HFFc6 (cell line): ENCODE measurements at regions not wholly inside any gene's neighbourhood (a gene's known extent, or its start where the extent isn't known, plus 50 kb on each side); places are given as distances from the start of the nearest gene placed in this dataset.
A peak's percentile ranks its signal among the peaks of the same experiment; 100 is the strongest.
"Not testable (repeated sequence)": the region's sequence is repeated elsewhere in the genome, so short reads cannot be mapped to it uniquely, and the experiment has no call there.

ENCODE experiments used
- DNase-seq: peaks from one replicate; pipeline ENCODE4 v3.0.0-alpha.2; 2018
- H3K27ac Mint-ChIP-seq: 2 replicates; pipeline ENCODE4 v1.8.0; 2020; ENCODE audit warnings: mild to moderate bottlenecking, mixed read lengths
- H3K27me3 Mint-ChIP-seq: 2 replicates; pipeline ENCODE4 v1.8.0; 2021; ENCODE audit warnings: mild to moderate bottlenecking, moderate library complexity, mixed read lengths; ENCODE audit not compliant: insufficient read depth
- H3K36me3 Mint-ChIP-seq: 2 replicates; pipeline ENCODE4 v1.8.0; 2021; ENCODE audit warnings: low read depth, mixed read lengths
- H3K4me1 Mint-ChIP-seq: 2 replicates; pipeline ENCODE4 v1.8.0; 2020; ENCODE audit warnings: low read depth, mixed read lengths
- H3K4me3 Mint-ChIP-seq: 2 replicates; pipeline ENCODE4 v1.8.0; 2020; ENCODE audit warnings: mild to moderate bottlenecking, moderate library complexity, mixed read lengths
- H3K9me3 Mint-ChIP-seq: 2 replicates; pipeline ENCODE4 v1.8.0; 2020; ENCODE audit warnings: mild to moderate bottlenecking, mixed read lengths
- TF ChIP-seq, protein P1 (sequence below): fragments of 200-600 bp; sonication (generic); IDR thresholded peaks from 2 replicates; pipeline ENCODE4 v1.5.0; 2021; ENCODE audit warnings: antibody characterized with exemption, mild to moderate bottlenecking

DNA sequence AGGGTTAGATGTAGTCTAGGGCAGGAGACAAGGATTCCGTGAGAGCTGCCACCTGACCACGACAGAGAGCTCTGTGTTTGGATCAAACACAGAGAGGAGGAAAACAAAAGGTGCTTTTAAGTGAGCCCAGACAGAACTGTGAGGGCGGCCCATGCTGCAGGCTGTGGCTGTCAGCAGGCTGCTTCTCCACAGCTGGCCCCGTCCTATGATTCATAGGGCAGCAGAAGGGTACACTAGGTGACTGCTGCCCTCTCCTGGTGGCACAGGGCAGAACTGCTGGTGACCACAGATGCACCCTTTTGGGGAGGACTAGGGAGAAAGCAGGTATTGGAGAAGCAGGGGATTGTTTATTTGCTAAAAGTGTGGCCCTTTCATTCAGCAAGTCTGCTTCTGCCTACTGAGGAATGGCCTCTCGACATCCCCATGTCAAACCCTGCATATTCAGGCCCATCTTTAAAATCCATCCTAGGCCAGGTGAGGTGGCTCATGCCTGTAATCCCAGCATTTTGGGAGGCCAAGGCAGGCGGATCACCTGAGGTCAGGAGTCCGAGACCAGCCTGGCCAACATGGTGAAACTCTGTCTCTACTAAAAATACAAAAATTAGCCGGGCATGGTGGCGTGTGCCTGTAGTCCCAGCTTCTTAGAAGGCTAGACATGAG, 234.4 kb upstream of the FRG2C start:
- not testable (repeated sequence) for H3K27me3 Mint-ChIP-seq

DNA sequence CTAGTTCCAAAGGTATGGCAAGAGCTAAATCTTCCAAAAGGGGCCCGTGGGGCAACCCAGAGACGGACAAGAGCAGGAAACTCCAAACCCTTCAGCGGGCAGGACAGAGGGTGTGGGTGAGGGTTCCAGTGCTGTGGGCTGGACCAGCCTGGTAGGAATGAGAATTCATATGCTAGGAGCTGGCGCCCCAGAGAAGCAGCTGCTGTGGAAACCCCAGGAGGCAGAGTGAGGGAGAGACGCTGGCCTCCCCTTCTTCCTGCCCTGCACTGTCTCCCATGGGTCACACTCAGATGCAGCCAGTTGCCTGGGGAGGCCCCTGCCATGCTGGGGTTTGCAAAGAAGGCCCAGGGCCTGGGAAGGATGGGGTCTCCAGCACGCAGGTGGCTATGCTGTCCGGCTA, 233.7 kb upstream of the FRG2C start:
- H3K4me3 Mint-ChIP-seq, DNase-seq, H3K9me3 Mint-ChIP-seq, H3K27me3 Mint-ChIP-seq: not testable (repeated sequence)
- Mint-ChIP-seq H3K36me3 (peaks cover 22% of the 10 kb centered on the region; the same call in 1 of the 2 replicates), H3K27ac (peak overlapping the region; percentile 19; the same call in 1 of the 2 replicates), H3K4me1 (peaks cover 59% of the 10 kb centered on the region)

More for the DNA sequence above, 234.4 kb upstream of the FRG2C start:
- peak; percentile 72 for DNase-seq
- Mint-ChIP-seq H3K27ac (peak overlapping the region; percentile 59), H3K4me3 (peak overlapping the region; percentile 11; the same call in 1 of the 2 replicates), H3K4me1 (peaks cover 59% of the 10 kb centered on the region), H3K36me3 (peaks cover 22% of the 10 kb centered on the region; the same call in 1 of the 2 replicates)
- TF ChIP-seq, protein P1, sequence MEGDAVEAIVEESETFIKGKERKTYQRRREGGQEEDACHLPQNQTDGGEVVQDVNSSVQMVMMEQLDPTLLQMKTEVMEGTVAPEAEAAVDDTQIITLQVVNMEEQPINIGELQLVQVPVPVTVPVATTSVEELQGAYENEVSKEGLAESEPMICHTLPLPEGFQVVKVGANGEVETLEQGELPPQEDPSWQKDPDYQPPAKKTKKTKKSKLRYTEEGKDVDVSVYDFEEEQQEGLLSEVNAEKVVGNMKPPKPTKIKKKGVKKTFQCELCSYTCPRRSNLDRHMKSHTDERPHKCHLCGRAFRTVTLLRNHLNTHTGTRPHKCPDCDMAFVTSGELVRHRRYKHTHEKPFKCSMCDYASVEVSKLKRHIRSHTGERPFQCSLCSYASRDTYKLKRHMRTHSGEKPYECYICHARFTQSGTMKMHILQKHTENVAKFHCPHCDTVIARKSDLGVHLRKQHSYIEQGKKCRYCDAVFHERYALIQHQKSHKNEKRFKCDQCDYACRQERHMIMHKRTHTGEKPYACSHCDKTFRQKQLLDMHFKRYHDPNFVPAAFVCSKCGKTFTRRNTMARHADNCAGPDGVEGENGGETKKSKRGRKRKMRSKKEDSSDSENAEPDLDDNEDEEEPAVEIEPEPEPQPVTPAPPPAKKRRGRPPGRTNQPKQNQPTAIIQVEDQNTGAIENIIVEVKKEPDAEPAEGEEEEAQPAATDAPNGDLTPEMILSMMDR, result peak; percentile 88
- H3K9me3 Mint-ChIP-seq, result not testable (repeated sequence)

DNA sequence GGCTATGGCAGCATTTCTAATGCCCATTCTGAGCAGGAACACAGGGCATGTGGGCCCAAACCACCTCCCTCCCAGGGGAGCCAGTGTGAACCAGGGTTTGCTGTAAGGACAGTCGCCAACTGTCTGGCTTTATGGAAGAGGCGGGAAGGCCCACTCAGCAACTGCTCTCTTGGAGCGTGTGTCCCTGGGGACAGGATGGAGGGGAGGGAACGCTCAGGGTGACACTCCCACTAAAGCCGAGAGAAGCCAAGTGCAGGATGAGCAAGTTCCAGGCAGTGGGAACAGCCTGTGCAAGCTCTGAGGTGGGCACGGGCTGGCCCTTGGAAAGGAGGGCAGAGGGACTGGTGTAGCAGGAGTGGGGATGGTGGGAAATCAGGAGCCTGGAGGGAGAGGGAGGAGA, 233.0 kb upstream of the FRG2C start:
- not testable (repeated sequence) for H3K27me3 Mint-ChIP-seq, H3K9me3 Mint-ChIP-seq, DNase-seq, H3K4me3 Mint-ChIP-seq
- Mint-ChIP-seq H3K36me3 (peaks cover 22% of the 10 kb centered on the region; the same call in 1 of the 2 replicates), H3K4me1 (peaks cover 61% of the 10 kb centered on the region), H3K27ac (peak overlapping the region; percentile 46; the same call in 1 of the 2 replicates)

DNA sequence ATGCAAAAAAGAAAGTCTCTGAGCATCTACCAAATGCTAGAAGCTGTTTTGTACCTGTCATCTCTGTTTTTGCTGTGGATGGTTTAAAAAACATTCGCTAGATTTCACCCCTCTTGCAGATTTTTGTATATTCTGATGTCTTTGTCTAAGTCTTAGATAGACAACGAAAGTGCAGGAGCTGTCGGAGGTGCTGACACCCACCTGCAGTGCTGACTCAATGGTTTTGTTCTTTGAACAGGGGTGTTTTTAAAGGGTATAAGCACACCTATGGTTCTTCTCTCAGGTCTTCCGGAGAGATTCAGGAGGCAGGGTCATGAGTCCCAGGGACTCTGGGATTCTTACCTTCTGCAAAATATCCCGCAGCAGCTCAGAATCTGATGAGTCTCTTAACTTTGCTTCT, 231.7 kb upstream of the FRG2C start:
- not testable (repeated sequence) for H3K9me3 Mint-ChIP-seq, H3K27me3 Mint-ChIP-seq, DNase-seq
- Mint-ChIP-seq H3K4me1 (peaks cover 65% of the 10 kb centered on the region), H3K4me3 (peak overlapping the region; percentile 93), H3K36me3 (peaks cover 22% of the 10 kb centered on the region; the same call in 1 of the 2 replicates), H3K27ac (peak overlapping the region; percentile 99)

DNA sequence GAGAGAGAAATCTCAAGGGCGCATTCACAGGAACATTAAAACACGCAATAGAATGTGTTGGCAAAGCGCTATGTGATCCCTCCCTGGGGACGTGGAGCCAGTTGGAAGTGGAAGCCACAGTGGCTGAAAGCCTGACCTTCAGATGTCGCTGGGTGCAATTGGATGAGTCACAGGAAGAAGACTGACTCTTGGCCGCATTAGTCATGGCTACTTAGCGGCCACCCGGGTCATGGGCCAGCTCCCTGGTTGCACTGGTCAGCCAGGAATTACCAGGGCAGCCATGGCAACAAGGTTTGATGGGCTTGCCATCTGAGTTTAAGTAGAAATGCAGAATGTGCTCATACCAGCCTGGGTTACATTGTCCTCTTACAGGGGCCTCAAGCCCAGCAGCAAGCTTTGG, 231.2 kb upstream of the FRG2C start:
- peak overlapping the region; percentile 93 for H3K4me3 Mint-ChIP-seq
- H3K27me3 Mint-ChIP-seq, H3K9me3 Mint-ChIP-seq: not testable (repeated sequence)
- H3K36me3 Mint-ChIP-seq, result peaks cover 22% of the 10 kb centered on the region; the same call in 1 of the 2 replicates
- H3K27ac Mint-ChIP-seq, result peak overlapping the region; percentile 99
- H3K4me1 Mint-ChIP-seq, result peaks cover 61% of the 10 kb centered on the region
- DNase-seq, result peak; percentile 97

DNA sequence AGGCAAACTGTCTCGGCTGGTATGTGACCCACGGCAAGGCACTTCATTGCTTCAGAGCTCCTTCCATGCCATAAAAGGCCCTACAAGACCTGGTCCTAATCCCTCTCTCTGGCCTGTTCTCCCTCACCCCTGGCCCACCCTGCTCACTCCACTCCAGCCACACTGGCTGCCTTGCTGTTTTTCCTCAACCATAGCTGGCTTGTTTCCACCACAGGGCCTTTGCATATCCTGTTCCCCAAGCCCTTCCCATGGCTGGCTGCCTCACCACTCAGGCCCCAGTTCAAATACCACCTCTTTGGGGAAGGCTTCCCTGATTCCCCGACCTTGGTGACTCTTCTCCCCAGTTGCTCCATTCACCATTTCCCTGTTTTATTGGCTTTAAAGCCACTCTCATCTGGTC, 230.8 kb upstream of the FRG2C start:
- not testable (repeated sequence) for DNase-seq, H3K9me3 Mint-ChIP-seq, H3K27me3 Mint-ChIP-seq
- Mint-ChIP-seq H3K4me3 (peak overlapping the region; percentile 93), H3K36me3 (peaks cover 22% of the 10 kb centered on the region; the same call in 1 of the 2 replicates), H3K4me1 (peaks cover 56% of the 10 kb centered on the region), H3K27ac (peak overlapping the region; percentile 99)

DNA sequence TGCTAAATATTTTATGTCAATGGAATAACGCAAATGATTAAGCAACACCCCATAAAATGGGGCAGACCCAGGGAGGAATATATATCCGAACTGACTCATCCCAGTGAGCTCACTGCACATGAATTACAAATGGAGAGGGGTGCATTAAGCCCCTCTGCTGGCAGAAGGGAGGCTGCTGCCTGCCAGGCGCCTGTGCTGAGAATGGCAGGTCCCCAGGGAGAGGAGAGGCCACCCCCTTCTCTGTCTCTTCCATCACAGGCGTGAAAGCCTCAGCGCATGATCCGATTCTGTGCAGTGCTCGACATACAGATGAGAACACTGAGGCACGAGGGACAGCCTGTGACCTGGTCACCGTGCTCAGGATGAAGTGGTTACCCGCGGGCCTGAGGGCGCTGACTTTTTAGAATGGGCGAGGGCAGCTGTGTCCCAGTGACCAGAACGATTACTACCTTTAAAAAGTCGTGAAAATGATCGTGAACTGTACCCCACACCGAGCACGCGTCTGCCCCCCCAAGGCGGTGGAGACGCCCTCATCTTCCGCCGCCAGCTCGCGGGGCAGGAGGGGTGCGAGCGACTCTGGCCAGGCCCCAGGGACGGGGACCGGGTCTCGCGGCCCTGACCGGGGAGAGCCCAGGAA, 229.7 kb upstream of the FRG2C start:
- H3K9me3 Mint-ChIP-seq, H3K27me3 Mint-ChIP-seq: not testable (repeated sequence)
- H3K4me3 Mint-ChIP-seq, result peak overlapping the region; percentile 93
- peaks cover 48% of the 10 kb centered on the region for H3K4me1 Mint-ChIP-seq
- peak; percentile 85 for DNase-seq
- peak overlapping the region; percentile 99 for H3K27ac Mint-ChIP-seq
- peaks cover 16% of the 10 kb centered on the region; the same call in 1 of the 2 replicates for H3K36me3 Mint-ChIP-seq

DNA sequence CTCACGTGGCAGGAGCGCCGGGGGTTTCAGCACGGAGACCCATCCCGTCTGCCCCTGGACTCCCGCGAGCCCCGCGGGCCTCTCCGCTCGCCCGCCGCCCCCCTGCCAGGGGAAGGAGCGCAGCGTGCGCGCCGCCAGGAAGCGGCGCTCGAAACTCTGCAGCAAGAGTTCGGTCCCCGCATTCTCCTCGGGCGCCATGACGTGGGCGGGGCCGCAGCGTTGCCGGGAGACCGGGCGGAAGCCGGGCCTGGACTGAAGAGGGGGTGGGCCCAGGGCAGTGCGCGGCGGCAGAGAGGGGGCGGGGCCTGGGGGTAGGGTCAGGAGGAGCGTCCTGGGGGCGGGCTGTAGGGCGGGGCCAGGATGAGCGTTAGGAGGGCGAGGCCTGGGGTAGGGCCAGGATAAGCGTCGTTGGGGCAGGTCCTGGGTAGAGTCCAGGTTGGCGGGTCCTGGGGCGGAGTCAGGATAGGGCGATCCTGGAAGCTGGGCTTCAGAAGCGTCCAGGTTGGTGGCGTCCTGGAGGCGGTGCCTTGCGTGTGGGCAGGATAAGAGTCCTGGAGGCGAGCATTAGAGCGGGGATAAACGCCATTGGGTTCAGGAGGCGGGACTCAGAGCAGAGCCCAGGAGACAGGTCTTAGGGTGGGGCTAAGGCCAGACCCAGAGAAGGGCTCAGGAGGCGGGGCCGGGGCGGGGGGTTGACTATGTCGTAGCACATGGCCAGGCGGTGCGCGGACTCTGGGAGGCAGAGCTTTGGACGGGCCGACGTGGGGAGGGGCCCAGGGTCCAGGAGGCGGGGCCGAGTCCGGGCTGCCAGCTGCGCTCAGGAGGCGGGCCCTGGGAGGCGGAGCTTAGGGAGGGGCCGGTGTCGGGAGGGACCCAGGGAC, 229.0 kb upstream of the FRG2C start:
- not testable (repeated sequence) for H3K27me3 Mint-ChIP-seq, H3K9me3 Mint-ChIP-seq
- H3K36me3 Mint-ChIP-seq, result peaks cover 15% of the 10 kb centered on the region; the same call in 1 of the 2 replicates
- peak overlapping the region; percentile 93 for H3K4me3 Mint-ChIP-seq
- H3K4me1 Mint-ChIP-seq, result peaks cover 41% of the 10 kb centered on the region
- peak; percentile 99 for DNase-seq
- peak overlapping the region; percentile 99 for H3K27ac Mint-ChIP-seq

DNA sequence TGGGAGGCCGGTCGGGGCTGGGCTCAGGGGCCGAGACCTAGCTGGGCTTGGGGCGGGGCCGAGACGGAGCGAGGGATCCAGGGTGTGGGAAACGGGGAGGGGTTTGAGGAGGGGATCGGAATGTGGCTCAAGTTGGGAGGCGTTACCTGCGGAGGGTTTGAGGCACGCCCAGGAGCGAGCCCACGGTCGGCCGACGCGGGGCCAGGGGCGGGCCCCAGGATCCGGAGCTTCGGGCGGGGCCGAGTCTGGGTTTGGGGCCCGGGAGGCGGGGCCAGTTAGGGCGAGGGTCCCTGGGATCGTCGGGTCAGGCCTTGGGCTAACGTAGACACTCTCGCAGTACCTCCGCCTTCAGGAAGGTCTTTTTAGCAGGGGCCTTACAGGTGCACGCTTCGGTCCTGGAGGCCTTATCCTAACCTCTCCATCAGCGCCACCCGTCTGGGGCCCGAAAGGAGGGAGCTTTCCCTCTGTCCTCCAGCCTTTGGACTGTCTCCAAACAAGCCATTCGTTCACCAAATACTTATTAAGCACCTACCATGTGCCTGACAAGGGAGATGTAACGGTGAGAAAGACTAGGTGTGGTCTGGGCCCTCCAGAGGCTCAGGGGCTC, 228.2 kb upstream of the FRG2C start:
- not testable (repeated sequence) for H3K27me3 Mint-ChIP-seq, H3K9me3 Mint-ChIP-seq, DNase-seq
- peaks cover 14% of the 10 kb centered on the region; the same call in 1 of the 2 replicates for H3K36me3 Mint-ChIP-seq
- peak overlapping the region; percentile 93 for H3K4me3 Mint-ChIP-seq
- peaks cover 39% of the 10 kb centered on the region for H3K4me1 Mint-ChIP-seq
- peak overlapping the region; percentile 99; the same call in 1 of the 2 replicates for H3K27ac Mint-ChIP-seq

DNA sequence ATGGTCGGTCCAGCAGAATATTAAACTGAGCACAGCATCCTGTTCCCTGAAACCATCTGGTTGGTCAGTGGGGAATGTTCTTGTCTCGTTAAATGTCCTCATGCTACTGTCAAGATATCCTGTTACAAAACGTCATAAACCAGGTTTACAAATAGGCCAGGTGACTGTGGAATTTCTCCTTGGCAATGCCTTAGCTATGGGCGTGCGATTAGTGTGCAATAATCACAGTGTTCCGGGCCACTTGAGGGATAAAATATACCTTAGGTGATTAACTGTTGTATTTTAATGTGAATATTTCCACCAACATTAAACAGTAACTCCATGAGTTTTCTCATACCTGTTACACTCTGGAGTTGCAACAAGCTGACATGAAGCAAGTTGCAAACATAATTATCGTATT, 223.1 kb upstream of the FRG2C start:
- not testable (repeated sequence) for H3K27me3 Mint-ChIP-seq, DNase-seq, H3K4me1 Mint-ChIP-seq, H3K36me3 Mint-ChIP-seq, H3K4me3 Mint-ChIP-seq, H3K27ac Mint-ChIP-seq, H3K9me3 Mint-ChIP-seq

DNA sequence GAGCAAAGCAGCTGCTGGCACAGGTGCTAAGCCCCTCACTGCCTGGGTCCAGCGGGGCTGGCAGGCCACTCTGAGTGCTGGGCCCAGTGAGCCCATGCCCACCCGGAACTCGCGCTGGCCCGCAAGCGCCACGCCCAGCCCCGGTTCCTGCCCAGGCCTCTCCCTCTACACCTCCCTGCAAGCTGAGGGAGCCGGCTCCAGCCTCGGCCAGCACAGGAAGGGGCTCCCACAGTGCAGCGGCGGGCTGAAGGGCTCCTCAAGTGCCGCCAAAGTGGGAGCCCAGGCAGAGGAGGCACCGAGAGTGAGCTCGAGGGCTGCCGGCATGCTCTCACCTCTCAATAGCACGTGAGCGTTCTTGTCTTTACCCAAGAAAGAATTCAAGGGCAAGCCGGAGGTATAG, 219.5 kb upstream of the FRG2C start:
- H3K27ac Mint-ChIP-seq, H3K4me1 Mint-ChIP-seq, H3K4me3 Mint-ChIP-seq, H3K9me3 Mint-ChIP-seq, H3K27me3 Mint-ChIP-seq, DNase-seq, H3K36me3 Mint-ChIP-seq: not testable (repeated sequence)

DNA sequence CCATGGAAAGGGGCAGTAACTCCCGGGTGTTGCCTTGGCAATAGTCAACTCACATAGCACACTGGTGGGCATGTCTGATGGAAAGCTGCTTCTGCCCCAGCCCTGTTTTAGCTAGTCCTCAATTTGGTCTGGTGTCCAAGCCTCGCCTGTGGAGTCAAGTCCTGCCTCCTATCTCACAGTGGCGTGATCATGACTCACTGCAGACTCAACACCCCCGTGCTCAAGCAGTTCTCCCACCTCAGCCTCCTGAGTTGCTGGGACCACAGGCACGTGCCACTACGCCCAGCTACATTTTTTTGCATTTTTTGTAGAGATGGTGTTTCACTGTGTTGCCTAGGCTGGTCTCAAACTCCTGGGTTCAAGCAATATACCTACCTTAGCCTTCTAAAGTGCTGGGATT, 218.9 kb upstream of the FRG2C start:
- not testable (repeated sequence) for H3K36me3 Mint-ChIP-seq, H3K27me3 Mint-ChIP-seq, H3K9me3 Mint-ChIP-seq, H3K27ac Mint-ChIP-seq, DNase-seq, H3K4me1 Mint-ChIP-seq, H3K4me3 Mint-ChIP-seq
